ENCODE measurements at regions not wholly inside any gene's neighbourhood (a gene's known extent, or its start where the extent isn't known, plus 50 kb on each side); places are given as distances from the start of the nearest gene placed in this dataset.

DNA sequence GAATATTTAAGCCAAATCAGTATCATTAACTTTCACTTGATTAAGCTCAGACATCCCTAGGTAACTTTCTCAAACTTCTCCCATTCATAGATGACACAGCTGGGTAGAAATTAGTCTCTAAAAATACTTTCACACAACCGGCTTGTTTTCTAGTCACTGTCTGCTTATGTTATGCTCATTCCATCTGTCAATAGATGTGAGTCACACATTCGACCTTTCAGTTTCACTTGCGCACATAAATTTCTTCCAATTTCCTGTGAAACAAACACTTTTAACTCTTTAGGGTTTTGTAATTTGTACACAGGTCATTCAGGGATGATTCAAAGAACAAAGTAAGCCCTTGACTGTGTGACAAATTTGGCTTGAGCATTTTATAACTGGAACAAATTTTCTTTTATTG, 723.0 kb downstream of the KCNA4 start:
- TF ChIP-seq, protein P1, sequence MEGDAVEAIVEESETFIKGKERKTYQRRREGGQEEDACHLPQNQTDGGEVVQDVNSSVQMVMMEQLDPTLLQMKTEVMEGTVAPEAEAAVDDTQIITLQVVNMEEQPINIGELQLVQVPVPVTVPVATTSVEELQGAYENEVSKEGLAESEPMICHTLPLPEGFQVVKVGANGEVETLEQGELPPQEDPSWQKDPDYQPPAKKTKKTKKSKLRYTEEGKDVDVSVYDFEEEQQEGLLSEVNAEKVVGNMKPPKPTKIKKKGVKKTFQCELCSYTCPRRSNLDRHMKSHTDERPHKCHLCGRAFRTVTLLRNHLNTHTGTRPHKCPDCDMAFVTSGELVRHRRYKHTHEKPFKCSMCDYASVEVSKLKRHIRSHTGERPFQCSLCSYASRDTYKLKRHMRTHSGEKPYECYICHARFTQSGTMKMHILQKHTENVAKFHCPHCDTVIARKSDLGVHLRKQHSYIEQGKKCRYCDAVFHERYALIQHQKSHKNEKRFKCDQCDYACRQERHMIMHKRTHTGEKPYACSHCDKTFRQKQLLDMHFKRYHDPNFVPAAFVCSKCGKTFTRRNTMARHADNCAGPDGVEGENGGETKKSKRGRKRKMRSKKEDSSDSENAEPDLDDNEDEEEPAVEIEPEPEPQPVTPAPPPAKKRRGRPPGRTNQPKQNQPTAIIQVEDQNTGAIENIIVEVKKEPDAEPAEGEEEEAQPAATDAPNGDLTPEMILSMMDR (IDR thresholded peaks at IDR 0.05; ENCODE audit: low read depth, low read length, poor library complexity, severe bottlenecking) = no peak
- TF ChIP-seq EZH2phosphoT487 (IDR thresholded peaks at IDR 0.05; ENCODE audit: borderline replicate concordance, low read length) = no peak

Measured in DOHH2 (cell line).